ENCODE measurements at regions not wholly inside any gene's neighbourhood (a gene's known extent, or its start where the extent isn't known, plus 50 kb on each side); places are given as distances from the start of the nearest gene placed in this dataset.

GRCh38 chr20:51968151-51968550 lies 165.8 kb upstream of the SALL4 start:
- H3K36me3 ChIP-seq = no peaks in the 10 kb centered on the region
- H3K4me1 ChIP-seq = no peaks in the 10 kb centered on the region
- no peak overlapping the region for H3K4me3 ChIP-seq
- no peak for DNase-seq (ENCODE audit: low spot score)
- no peaks in the 10 kb centered on the region for H3K9me3 ChIP-seq
- no peak for TF ChIP-seq CTCF (IDR thresholded peaks at IDR 0.05)
- H3K27me3 ChIP-seq = no peaks in the 10 kb centered on the region
- no peak overlapping the region for H3K27ac ChIP-seq

- Histone ChIP-seq H3K36me3 (no peaks in the 10 kb centered on the region), H3K27me3 (no peaks in the 10 kb centered on the region), H3K4me3 (no peak overlapping the region), H3K4me1 (no peaks in the 10 kb centered on the region), H3K9me3 (no peaks in the 10 kb centered on the region), H3K27ac (no peak overlapping the region)
- DNase-seq (ENCODE audit: low spot score) = peak; percentile 62
- peak in 1 of 2 donors; percentile 61 for TF ChIP-seq CTCF (IDR thresholded peaks at IDR 0.05)
These were observed 164.1 kb upstream of the SALL4 start for GRCh38 chr20:51966296-51966971.

- no peak overlapping the region for H3K27ac ChIP-seq
- H3K9me3 ChIP-seq = no peaks in the 10 kb centered on the region
- H3K4me1 ChIP-seq = no peaks in the 10 kb centered on the region
- no peak for TF ChIP-seq CTCF (IDR thresholded peaks at IDR 0.05)
- H3K4me3 ChIP-seq = no peak overlapping the region
- no peak for DNase-seq (ENCODE audit: low spot score)
- no peaks in the 10 kb centered on the region for H3K27me3 ChIP-seq
- no peaks in the 10 kb centered on the region for H3K36me3 ChIP-seq
These were observed 159.8 kb upstream of the SALL4 start for GRCh38 chr20:51961964-51962761.

GRCh38 chr20:51960047-51960675 lies 157.8 kb upstream of the SALL4 start:
- H3K9me3 ChIP-seq = no peaks in the 10 kb centered on the region
- no peak overlapping the region for H3K27ac ChIP-seq
- no peak overlapping the region for H3K4me3 ChIP-seq
- no peaks in the 10 kb centered on the region for H3K27me3 ChIP-seq
- no peaks in the 10 kb centered on the region for H3K4me1 ChIP-seq
- TF ChIP-seq CTCF (IDR thresholded peaks at IDR 0.05) = no peak
- DNase-seq (ENCODE audit: low spot score) = no peak
- no peaks in the 10 kb centered on the region for H3K36me3 ChIP-seq

GRCh38 chr20:51959066-51959542 lies 156.8 kb upstream of the SALL4 start:
- no peak for DNase-seq (ENCODE audit: low spot score)
- Histone ChIP-seq H3K4me1 (no peaks in the 10 kb centered on the region), H3K27me3 (no peaks in the 10 kb centered on the region), H3K36me3 (no peaks in the 10 kb centered on the region), H3K27ac (no peak overlapping the region), H3K4me3 (no peak overlapping the region), H3K9me3 (no peaks in the 10 kb centered on the region)
- TF ChIP-seq CTCF (IDR thresholded peaks at IDR 0.05) = no peak
